ENCODE measurements at regions not wholly inside any gene's neighbourhood (a gene's known extent, or its start where the extent isn't known, plus 50 kb on each side); places are given as distances from the start of the nearest gene placed in this dataset.

- TF ChIP-seq CTCF (IDR thresholded peaks at IDR 0.05; ENCODE audit: control extremely low read depth in 1 of 3, insufficient read depth in 1 of 3, low read depth in 1 of 3, low read length in 3 of 3): no peak
- TF ChIP-seq SRF (IDR thresholded peaks at IDR 0.05; ENCODE audit: low read depth, low read length): no peak
- no peak for TF ChIP-seq TCF12 (IDR thresholded peaks at IDR 0.05; ENCODE audit: low read depth, low read length)
- TF ChIP-seq BRCA1 (IDR thresholded peaks at IDR 0.05; ENCODE audit: low read depth, low read length): no peak
- no peak for TF ChIP-seq NRF1 (IDR thresholded peaks at IDR 0.05; ENCODE audit: low read depth, low read length)
- no peak for TF ChIP-seq ATF3 (IDR thresholded peaks at IDR 0.05; ENCODE audit: insufficient read depth, low read depth, low read length)
- TF ChIP-seq EZH2 (IDR thresholded peaks at IDR 0.05; ENCODE audit: low read depth, low read length, severe bottlenecking): no peak
- TF ChIP-seq EP300 (IDR thresholded peaks at IDR 0.05; ENCODE audit: borderline replicate concordance in 1 of 2, low read depth in 2 of 2, low read length in 2 of 2): no peak
- no peak for TF ChIP-seq ATF2 (IDR thresholded peaks at IDR 0.05; ENCODE audit: low read length)
- TF ChIP-seq SP1 (IDR thresholded peaks at IDR 0.05; ENCODE audit: low read depth, low read length): no peak
- no peak for TF ChIP-seq SUZ12 (IDR thresholded peaks at IDR 0.05; ENCODE audit: low read length)
- no peak for TF ChIP-seq POLR2AphosphoS5 (IDR thresholded peaks at IDR 0.05; ENCODE audit: low read depth, low read length)
Measured at GRCh38 chr1:23636009-23636408, 55.6 kb upstream of the RPL11 start.

Data from H1 (cell line).